NOMO-1 treated with DMSO at 0.1 percent for 48 hours (cell line): ENCODE measurements at regions not wholly inside any gene's neighbourhood (a gene's known extent, or its start where the extent isn't known, plus 50 kb on each side); places are given as distances from the start of the nearest gene placed in this dataset.
"Not testable (repeated sequence)": the region's sequence is repeated elsewhere in the genome, so short reads cannot be mapped to it uniquely, and the experiment has no call there.

Source experiments
- DNase-seq: peaks from one replicate; lab custom pipeline; 2025; ENCODE audit not compliant: unreplicated experiment; lab: John Stamatoyannopoulos, UW

GRCh38 chr1:199808110-199808870 lies 219.2 kb upstream of the NR5A2 start:
- DNase-seq = no peak

GRCh38 chr1:199809311-199809710 lies 218.2 kb upstream of the NR5A2 start:
- DNase-seq = no peak

GRCh38 chr1:199811163-199811562 lies 216.3 kb upstream of the NR5A2 start:
- peak; percentile 45 for DNase-seq

GRCh38 chr1:199813198-199813597 lies 214.3 kb upstream of the NR5A2 start:
- DNase-seq = no peak

- peak; percentile 63 for DNase-seq
Observed at GRCh38 chr1:199815947-199816346, 211.6 kb upstream of the NR5A2 start.

- DNase-seq = no peak
Observed at GRCh38 chr1:199817266-199817665, 210.2 kb upstream of the NR5A2 start.

- no peak for DNase-seq
Observed at GRCh38 chr1:199821029-199821779, 206.3 kb upstream of the NR5A2 start.

GRCh38 chr1:199832451-199832850 lies 195.1 kb upstream of the NR5A2 start:
- no peak for DNase-seq

GRCh38 chr1:199834711-199835110 lies 192.8 kb upstream of the NR5A2 start:
- DNase-seq = no peak

- no peak for DNase-seq
Observed at GRCh38 chr1:199836430-199836829, 191.1 kb upstream of the NR5A2 start.

GRCh38 chr1:199837321-199837720 lies 190.2 kb upstream of the NR5A2 start:
- DNase-seq = no peak

GRCh38 chr1:199839608-199840007 lies 187.9 kb upstream of the NR5A2 start:
- DNase-seq = not testable (repeated sequence)

GRCh38 chr1:199843096-199843495 lies 184.4 kb upstream of the NR5A2 start:
- not testable (repeated sequence) for DNase-seq

GRCh38 chr1:199843861-199844260 lies 183.6 kb upstream of the NR5A2 start:
- DNase-seq = no peak

GRCh38 chr1:199847021-199847420 lies 180.5 kb upstream of the NR5A2 start:
- no peak for DNase-seq

GRCh38 chr1:199851439-199852140 lies 175.9 kb upstream of the NR5A2 start:
- no peak for DNase-seq

- no peak for DNase-seq
Observed at GRCh38 chr1:199854686-199855321, 172.7 kb upstream of the NR5A2 start.

GRCh38 chr1:199855580-199855979 lies 171.9 kb upstream of the NR5A2 start:
- DNase-seq = peak; percentile 5

- DNase-seq = no peak
Observed at GRCh38 chr1:199856216-199856780, 171.2 kb upstream of the NR5A2 start.

GRCh38 chr1:199857108-199857507 lies 170.4 kb upstream of the NR5A2 start:
- peak; percentile 89 for DNase-seq

- no peak for DNase-seq
Observed at GRCh38 chr1:199857516-199857915, 170.0 kb upstream of the NR5A2 start.
